ENCODE measurements at regions not wholly inside any gene's neighbourhood (a gene's known extent, or its start where the extent isn't known, plus 50 kb on each side); places are given as distances from the start of the nearest gene placed in this dataset.

DNA sequence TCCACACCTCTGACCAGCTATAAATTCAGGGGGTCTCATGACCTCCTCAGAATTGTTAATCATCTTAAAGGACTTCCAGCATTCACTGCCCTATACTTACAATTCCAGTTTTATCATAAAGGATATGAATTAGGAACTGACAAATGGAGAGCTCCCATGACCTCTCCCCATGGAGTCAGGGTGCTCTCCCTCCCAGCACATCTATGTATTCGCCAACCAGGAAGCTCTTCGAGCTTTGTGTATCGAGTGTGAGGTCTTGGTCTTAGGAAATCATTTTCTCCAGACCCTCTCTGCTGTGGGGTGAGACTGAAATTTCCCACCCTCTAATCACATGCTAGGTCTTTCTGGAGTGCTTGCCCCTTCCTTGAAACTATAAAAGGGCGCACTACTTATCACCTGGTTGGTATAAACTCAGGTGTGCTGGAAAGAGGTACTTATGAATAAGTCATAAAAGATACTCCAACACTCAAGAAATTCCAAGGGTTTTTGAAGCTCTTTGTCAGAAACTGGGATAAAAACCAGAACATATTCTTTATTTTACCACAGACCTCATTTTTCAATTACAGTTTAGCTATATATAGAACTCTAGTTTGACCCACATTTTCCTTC is 238.4 kb upstream of the OPRM1 start:
- Histone ChIP-seq H3K9me3 (ENCODE audit: control insufficient read depth, low read depth, low read length) (peaks cover 2% of the 10 kb centered on the region), H3K4me2 (ENCODE audit: control insufficient read depth, extremely low read depth, insufficient read depth, low read depth, low read length) (no peak overlapping the region), H3K9ac (ENCODE audit: control insufficient read depth, extremely low read depth, insufficient read depth, low read length) (no peak overlapping the region), H3K36me3 (ENCODE audit: control insufficient read depth in 2 of 2, extremely low read depth in 1 of 2, insufficient read depth in 2 of 2, low read length in 2 of 2) (no peaks in the 10 kb centered on the region), H3K4me3 (ENCODE audit: control insufficient read depth in 2 of 3, extremely low read depth in 1 of 3, insufficient read depth in 2 of 3, low read depth in 1 of 3, low read length in 3 of 3) (no peak overlapping the region), H2AFZ (ENCODE audit: control insufficient read depth, low read length) (no peak overlapping the region), H3K9me1 (ENCODE audit: control insufficient read depth, extremely low read depth, insufficient read depth, low read length) (no peaks in the 10 kb centered on the region), H3K4me1 (ENCODE audit: control insufficient read depth, extremely low read depth, insufficient read depth, low read length) (no peaks in the 10 kb centered on the region), H3K79me2 (ENCODE audit: control insufficient read depth, insufficient read depth, low read length) (no peaks in the 10 kb centered on the region), H4K20me1 (ENCODE audit: control insufficient read depth, extremely low read depth, insufficient read depth, low read length) (no peaks in the 10 kb centered on the region), H3K27ac (ENCODE audit: control insufficient read depth, insufficient read depth, low read length) (no peak overlapping the region), H3K27me3 (ENCODE audit: control insufficient read depth, extremely low read depth, insufficient read depth, low read length) (no peaks in the 10 kb centered on the region)
- dilution Hi-C loops (cut with MboI; ENCODE audit: extremely low pct_ligation_motif_present, low sequenced_read_pairs): no loop called here
- no peak for FAIRE-seq
- TF ChIP-seq, protein P1, sequence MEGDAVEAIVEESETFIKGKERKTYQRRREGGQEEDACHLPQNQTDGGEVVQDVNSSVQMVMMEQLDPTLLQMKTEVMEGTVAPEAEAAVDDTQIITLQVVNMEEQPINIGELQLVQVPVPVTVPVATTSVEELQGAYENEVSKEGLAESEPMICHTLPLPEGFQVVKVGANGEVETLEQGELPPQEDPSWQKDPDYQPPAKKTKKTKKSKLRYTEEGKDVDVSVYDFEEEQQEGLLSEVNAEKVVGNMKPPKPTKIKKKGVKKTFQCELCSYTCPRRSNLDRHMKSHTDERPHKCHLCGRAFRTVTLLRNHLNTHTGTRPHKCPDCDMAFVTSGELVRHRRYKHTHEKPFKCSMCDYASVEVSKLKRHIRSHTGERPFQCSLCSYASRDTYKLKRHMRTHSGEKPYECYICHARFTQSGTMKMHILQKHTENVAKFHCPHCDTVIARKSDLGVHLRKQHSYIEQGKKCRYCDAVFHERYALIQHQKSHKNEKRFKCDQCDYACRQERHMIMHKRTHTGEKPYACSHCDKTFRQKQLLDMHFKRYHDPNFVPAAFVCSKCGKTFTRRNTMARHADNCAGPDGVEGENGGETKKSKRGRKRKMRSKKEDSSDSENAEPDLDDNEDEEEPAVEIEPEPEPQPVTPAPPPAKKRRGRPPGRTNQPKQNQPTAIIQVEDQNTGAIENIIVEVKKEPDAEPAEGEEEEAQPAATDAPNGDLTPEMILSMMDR (optimal IDR thresholded peaks at IDR 0.05 in 1 of 3, IDR thresholded peaks at IDR 0.05 in 1 of 3, conservative IDR thresholded peaks at IDR 0.05 in 1 of 3; ENCODE audit: extremely low read depth in 1 of 3, insufficient read depth in 2 of 3, low read length in 3 of 3): no peak
- no peak for TF ChIP-seq EZH2 (IDR thresholded peaks at IDR 0.05; ENCODE audit: low read length)
- no peak for DNase-seq (ENCODE audit: low read depth, low spot score)

DNA sequence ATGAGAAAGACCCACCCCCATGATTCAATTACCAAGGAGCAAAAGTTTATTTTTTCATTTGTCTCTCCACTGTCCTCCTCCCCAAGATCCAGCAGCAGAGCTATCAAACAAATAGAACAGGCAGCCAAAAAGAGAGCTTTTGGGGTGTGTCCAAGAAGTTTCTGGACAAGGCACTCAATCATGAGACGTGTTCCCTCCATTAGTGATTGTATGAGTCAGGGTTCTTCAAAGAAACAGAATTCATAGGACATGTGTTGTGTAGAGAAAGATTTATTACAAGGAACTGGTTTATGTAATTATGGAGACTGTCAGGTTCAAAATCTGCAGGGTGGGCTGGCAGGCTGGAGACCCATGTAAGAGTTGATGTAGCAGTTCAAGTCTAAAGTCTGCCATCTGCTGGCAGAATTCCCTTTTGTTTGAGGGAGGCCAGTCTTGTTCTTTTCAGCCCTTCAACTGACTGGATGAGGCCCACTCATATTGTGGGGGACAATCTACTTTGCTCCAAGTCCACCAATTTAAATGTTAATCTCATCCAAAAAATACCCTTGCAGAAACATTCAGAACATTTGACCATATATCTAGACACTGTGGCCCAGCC is 248.1 kb upstream of the OPRM1 start:
- Histone ChIP-seq H3K27ac (ENCODE audit: control insufficient read depth, insufficient read depth, low read length) (no peak overlapping the region), H2AFZ (ENCODE audit: control insufficient read depth, low read length) (no peak overlapping the region), H3K36me3 (ENCODE audit: control insufficient read depth in 2 of 2, extremely low read depth in 1 of 2, insufficient read depth in 2 of 2, low read length in 2 of 2) (no peaks in the 10 kb centered on the region), H3K4me3 (ENCODE audit: control insufficient read depth in 2 of 3, extremely low read depth in 1 of 3, insufficient read depth in 2 of 3, low read depth in 1 of 3, low read length in 3 of 3) (no peak overlapping the region), H3K27me3 (ENCODE audit: control insufficient read depth, extremely low read depth, insufficient read depth, low read length) (no peaks in the 10 kb centered on the region), H3K9me1 (ENCODE audit: control insufficient read depth, extremely low read depth, insufficient read depth, low read length) (no peaks in the 10 kb centered on the region), H3K4me2 (ENCODE audit: control insufficient read depth, extremely low read depth, insufficient read depth, low read depth, low read length) (no peak overlapping the region), H3K79me2 (ENCODE audit: control insufficient read depth, insufficient read depth, low read length) (no peaks in the 10 kb centered on the region), H3K4me1 (ENCODE audit: control insufficient read depth, extremely low read depth, insufficient read depth, low read length) (no peaks in the 10 kb centered on the region), H3K9me3 (ENCODE audit: control insufficient read depth, low read depth, low read length) (no peaks in the 10 kb centered on the region), H3K9ac (ENCODE audit: control insufficient read depth, extremely low read depth, insufficient read depth, low read length) (no peak overlapping the region), H4K20me1 (ENCODE audit: control insufficient read depth, extremely low read depth, insufficient read depth, low read length) (no peaks in the 10 kb centered on the region)
- FAIRE-seq (no peak), DNase-seq (ENCODE audit: low read depth, low spot score) (no peak)
- dilution Hi-C loops (cut with MboI; ENCODE audit: extremely low pct_ligation_motif_present, low sequenced_read_pairs): no loop called here
- TF ChIP-seq, protein P1 (optimal IDR thresholded peaks at IDR 0.05 in 1 of 3, IDR thresholded peaks at IDR 0.05 in 1 of 3, conservative IDR thresholded peaks at IDR 0.05 in 1 of 3; ENCODE audit: extremely low read depth in 1 of 3, insufficient read depth in 2 of 3, low read length in 3 of 3): no peak
- TF ChIP-seq EZH2 (IDR thresholded peaks at IDR 0.05; ENCODE audit: low read length): no peak

All from keratinocyte (primary cell).